GM19467 (cell line): ENCODE measurements at regions not wholly inside any gene's neighbourhood (a gene's known extent, or its start where the extent isn't known, plus 50 kb on each side); places are given as distances from the start of the nearest gene placed in this dataset.
"Not testable (repeated sequence)": the region's sequence is repeated elsewhere in the genome, so short reads cannot be mapped to it uniquely, and the experiment has no call there.

Experiments used
- ATAC-seq: cut with Tn5 transposase; IDR thresholded peaks from one replicate; pipeline ENCODE4 v1.9.1; 2021; ENCODE audit warnings: mild to moderate bottlenecking, moderate library complexity; ENCODE audit not compliant: unreplicated experiment

DNA sequence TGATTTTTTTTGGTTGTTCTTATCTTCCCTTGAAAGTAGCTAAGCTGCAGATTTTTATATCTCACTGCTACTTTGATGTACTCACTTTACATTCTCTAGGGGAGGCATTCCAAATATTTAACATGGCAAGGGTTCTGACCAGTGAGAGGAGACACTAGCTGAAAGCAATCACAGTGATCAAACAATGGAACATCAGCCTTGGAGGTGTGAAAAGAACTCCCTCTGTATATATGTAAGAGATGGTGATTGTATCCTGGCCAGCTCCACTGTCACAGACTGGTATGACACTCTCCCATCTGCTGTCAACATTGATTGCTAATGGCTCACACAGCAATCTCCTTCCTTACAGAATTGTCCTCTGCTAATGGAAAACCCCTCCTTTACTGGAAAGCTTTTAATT lies 291.7 kb upstream of the CDH19 start:
- no peak for ATAC-seq

DNA sequence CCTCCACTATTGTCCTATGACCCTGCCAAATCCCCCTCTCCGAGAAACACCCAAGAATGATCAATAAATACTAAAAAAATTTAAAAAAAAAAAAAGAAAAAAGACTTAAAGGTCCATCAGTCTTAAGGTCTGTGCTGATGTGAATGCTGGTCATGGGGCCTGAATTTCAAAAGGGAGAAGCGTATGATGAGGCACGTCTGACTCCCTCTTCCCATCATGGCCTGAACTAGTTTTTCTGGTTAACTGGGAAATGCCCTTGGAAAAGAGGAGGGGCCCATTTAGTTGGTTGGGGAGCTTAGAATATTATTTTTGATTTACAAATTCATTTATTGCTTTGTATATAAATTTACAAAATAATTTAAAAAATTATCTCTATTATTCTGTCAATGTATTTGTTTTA lies 291.0 kb upstream of the CDH19 start:
- ATAC-seq, result no peak

- ATAC-seq, result not testable (repeated sequence)
Observed at GRCh38 chr18:66892388-66892787, 288.5 kb upstream of the CDH19 start.

- ATAC-seq, result no peak
Observed at GRCh38 chr18:66874812-66875474, 271.1 kb upstream of the CDH19 start.

GRCh38 chr18:66874375-66874774 lies 270.5 kb upstream of the CDH19 start:
- no peak for ATAC-seq

DNA sequence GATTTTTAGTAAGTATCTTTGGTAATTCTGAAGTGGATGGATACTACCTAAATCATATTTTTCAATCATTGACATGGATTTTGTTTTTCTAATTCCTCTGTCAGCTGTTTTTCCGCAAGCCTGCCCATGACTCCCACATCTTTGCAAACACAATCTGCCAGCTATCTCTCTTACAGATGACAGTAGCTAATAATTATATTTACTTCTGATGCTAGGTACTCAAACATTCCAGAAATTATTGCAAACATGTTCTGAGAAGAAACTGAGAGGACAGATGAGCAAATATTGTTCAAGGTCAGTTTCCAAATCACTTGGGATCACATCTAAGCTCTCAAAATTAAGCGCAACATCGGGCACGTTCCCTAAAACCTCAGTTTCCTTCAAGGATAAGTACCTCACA lies 270.0 kb upstream of the CDH19 start:
- ATAC-seq, result no peak

DNA sequence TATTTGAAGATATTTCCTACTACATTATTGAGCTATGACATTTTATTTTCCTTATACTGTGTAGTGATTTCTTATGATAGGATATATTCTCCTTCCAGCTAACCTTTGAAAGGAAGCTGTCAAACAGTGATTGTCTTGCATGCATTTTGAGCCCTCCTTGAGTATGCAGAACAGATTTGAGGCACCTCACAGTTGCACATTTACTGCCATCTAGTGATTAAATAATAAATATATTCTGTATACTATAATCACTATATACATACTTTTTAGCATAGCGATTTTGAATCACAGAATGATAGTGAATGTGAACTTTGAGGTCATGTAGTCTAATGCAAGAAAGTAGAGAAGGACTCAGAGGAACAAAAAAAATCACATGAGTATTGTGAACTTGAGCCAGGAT lies 268.4 kb upstream of the CDH19 start:
- ATAC-seq, result no peak

- no peak for ATAC-seq
Observed at GRCh38 chr18:66867653-66868052, 263.8 kb upstream of the CDH19 start.

GRCh38 chr18:66866427-66866940 lies 262.6 kb upstream of the CDH19 start:
- ATAC-seq, result not testable (repeated sequence)

GRCh38 chr18:66838340-66838987 lies 234.6 kb upstream of the CDH19 start:
- no peak for ATAC-seq

- ATAC-seq, result no peak
Observed at GRCh38 chr18:66833646-66834045, 229.8 kb upstream of the CDH19 start.

DNA sequence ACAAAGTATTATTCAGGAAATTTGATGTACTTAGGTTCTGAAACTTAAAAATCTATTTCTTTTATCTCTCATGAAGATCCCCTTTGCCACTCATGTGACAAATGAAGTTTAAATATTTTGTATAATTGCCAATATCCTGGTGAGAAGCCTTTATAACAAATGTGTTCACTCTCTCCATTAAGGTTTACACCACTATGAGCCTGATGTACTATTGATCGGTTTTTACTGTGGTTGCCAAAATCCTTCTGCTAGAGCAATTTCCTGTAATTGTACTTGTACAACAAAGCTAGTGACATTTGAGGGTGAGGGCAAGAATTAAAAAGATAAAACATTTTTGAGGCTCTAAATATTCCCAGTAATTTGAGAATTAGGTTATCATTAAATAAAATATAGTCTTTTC lies 222.3 kb upstream of the CDH19 start:
- ATAC-seq, result no peak

DNA sequence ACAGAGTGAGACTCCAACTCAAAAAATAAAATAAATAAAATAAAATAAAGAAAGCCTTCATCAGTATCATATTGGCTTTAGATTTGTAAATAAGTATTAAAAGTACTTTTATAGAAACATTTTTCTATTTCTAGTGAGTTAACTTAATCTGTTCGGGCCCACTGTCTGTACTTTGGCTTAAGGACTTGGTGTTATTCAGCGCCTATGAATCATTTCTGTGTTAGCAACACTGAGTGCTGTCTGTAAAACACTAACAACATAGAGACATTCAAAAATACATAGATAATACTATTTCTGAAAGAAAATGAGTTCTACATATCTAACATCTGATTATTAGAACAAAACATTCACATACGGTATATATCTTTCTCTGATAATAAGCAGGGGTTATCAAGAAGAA lies 221.5 kb upstream of the CDH19 start:
- ATAC-seq, result no peak

DNA sequence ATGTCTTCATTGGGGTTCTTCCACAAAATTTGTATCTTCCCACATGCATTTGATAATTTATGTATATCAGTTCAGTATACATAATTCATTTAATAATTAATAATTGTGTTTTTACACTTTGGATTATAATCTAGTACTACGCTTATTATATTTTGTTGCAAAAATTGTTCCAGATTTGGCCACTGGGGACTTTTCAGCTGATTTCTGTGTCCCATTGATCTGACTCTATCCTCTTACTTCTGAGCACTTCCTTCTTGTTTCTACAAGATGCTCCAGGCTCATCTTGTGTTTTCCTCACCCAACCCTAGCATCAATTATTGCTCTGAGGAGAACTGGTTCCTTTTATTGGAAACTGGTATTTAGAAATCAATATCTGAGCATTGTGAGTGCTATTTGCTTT lies 215.3 kb upstream of the CDH19 start:
- no peak for ATAC-seq

DNA sequence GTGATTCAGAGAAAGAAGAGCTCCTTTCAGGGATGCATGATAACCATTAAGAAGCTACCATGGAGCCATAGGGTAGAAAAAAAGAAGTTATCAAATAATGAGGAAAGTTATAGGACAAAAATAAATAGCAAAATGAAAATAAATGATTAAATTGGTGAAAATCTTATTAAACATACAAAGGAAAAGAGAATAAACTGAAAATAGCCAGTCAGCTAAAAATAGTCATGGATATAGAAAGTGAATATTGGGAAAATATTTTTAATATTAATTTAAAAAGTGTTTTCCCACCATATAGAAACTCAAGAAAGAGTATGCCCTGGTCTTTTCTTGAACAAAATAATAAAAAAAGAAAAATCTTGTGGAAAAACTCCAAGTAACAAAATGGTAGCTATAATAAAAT lies 209.2 kb upstream of the CDH19 start:
- no peak for ATAC-seq

DNA sequence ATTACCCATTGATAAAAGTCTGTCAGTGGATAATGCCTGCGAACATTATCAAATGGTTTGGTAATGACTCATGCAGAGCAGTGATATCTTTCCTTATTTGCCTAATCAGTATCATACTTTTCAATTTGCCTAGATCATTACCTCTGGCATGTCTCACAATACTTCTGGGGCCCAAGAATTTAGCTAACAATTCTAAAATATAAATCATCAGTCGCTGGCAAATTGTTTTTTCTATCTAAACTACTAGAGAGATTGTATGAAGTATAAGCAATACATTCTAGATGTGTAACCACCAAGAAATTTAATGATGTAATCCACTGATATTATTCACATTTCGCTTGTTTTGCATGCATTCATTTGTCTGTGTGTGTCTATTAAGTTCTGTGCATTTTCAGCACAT lies 191.2 kb upstream of the CDH19 start:
- no peak for ATAC-seq

DNA sequence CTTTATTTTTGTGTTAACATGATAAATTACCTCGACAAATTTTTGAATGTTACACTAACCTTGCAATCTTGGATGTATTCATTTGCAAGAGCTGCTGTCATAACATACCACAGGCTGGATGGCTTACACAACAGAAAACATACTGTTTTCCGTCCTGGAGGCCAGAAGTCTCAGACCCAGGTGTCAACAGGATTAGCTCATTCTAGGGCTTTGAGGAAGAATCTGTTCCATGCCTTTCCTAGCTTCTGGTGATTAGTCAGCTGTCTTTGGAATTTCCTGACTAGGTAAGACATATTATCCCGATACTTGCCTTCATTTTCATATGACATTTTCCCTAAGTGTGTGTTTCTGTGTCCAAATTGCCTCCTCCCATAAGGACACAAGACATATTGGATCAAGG lies 188.6 kb upstream of the CDH19 start:
- no peak for ATAC-seq

GRCh38 chr18:66780609-66781008 lies 176.7 kb upstream of the CDH19 start:
- ATAC-seq, result no peak

DNA sequence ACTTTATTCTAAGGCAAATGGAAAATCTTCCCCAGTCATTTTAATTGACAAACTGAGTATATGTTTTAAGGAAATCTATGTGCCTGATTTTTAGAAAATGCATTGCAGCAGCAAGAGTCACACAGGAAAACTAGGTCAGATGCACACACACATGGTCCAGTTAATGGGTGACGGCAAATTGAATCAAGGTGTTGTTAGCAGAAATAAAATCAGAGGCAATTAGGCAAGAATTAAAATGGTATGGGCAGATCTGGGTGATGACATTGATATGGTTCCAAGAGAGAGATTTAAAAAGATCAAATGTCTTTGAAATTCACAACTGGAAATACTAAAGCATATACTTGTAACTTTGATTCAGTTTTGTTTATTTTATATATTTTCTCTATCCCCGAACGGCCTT lies 174.2 kb upstream of the CDH19 start:
- ATAC-seq, result no peak

GRCh38 chr18:66769375-66769774 lies 165.5 kb upstream of the CDH19 start:
- no peak for ATAC-seq

GRCh38 chr18:66764230-66764629 lies 160.3 kb upstream of the CDH19 start:
- ATAC-seq, result no peak

DNA sequence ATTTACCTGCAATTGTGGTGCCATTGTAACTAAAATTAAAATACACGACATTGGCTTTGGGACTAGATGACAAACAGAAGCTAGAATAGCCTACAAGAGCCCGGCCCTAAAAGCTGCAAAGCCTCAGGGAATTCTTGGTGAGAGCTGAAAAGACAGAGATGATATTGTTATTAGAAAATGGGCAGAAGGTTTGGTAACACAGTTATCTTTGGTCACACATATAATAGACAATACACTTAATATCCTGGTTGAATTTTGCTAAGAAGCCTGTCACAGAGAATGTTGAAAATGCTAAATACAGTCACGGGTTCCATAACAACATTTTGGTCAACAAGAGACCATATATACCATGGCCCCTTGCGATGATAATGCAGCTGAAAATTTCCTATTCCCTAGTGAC lies 157.3 kb upstream of the CDH19 start:
- ATAC-seq, result no peak

DNA sequence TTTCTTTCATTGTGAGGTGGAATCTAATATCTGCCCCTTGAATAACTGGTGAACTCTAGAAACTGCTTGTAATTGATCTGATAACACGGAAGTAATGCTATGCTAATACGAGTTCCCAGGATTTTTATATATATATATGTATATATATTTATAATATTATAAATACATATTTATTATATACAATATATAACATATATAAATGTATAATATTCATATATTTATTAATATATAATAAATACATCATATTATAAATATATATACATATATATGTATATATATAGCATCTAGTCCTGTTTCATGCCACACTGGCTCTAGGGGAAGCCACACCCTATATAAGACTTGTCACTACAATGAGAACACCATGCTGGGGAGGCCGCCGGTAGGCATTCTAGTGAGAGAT lies 156.7 kb upstream of the CDH19 start:
- no peak for ATAC-seq
